A673 (cell line): ENCODE measurements at regions not wholly inside any gene's neighbourhood (a gene's known extent, or its start where the extent isn't known, plus 50 kb on each side); places are given as distances from the start of the nearest gene placed in this dataset.

Source experiments
- BruUV-seq: library from RNA; stranded (reverse); fragments of 400-500 nt; replicated peaks from 2 replicates; lab custom pipeline; 2021; lab: Mats Ljungman, UMichigan
- CTCF ChIA-PET: fragments of 300-600 bp; sonication (Branson Sonifier 250); formaldehyde crosslinking; loops from one replicate; lab custom pipeline; 2022; ENCODE audit warnings: antibody characterized with exemption; lab: Charles Lee
- POLR2A ChIA-PET: fragments of 300-600 bp; sonication (Branson Sonifier 250); formaldehyde crosslinking; loops from one replicate; lab custom pipeline; 2022; ENCODE audit warnings: antibody characterized with exemption; ENCODE audit not compliant: low non-redundant PET; lab: Charles Lee
- DNase-seq: peaks from one replicate; pipeline ENCODE4 v3.0.0-alpha.2; 2015; ENCODE audit warnings: low spot score
- H3K27ac ChIP-seq: fragments of 200-600 bp; sonication (generic); 2 replicates; pipeline ENCODE4 v1.5.1; 2016; ENCODE audit warnings: mixed run types, low read depth, mild to moderate bottlenecking, mixed read lengths, antibody characterized with exemption, low read length; ENCODE audit not compliant: poor library complexity, severe bottlenecking
- H3K27me3 ChIP-seq: fragments of 200-600 bp; sonication (generic); replicated peaks from 2 replicates; pipeline ENCODE4 v1.6.1; 2017; ENCODE audit warnings: mixed run types, low read depth, mild to moderate bottlenecking, mixed read lengths, antibody characterized with exemption, low read length; ENCODE audit not compliant: insufficient read depth, poor library complexity
- H3K36me3 ChIP-seq: fragments of 200-600 bp; sonication (generic); 2 replicates; pipeline ENCODE4 v1.6.1; 2016; ENCODE audit warnings: mixed run types, mild to moderate bottlenecking, mixed read lengths, antibody characterized with exemption, low read length; ENCODE audit not compliant: insufficient read depth, poor library complexity, severe bottlenecking
- H3K4me1 ChIP-seq: fragments of 200-600 bp; sonication (generic); 2 replicates; pipeline ENCODE4 v1.6.1; 2017; ENCODE audit warnings: mixed run types, mild to moderate bottlenecking, mixed read lengths, antibody characterized with exemption, low read length; ENCODE audit not compliant: insufficient read depth, poor library complexity, severe bottlenecking
- H3K4me3 ChIP-seq: fragments of 200-600 bp; sonication (generic); 2 replicates; pipeline ENCODE4 v1.5.1; 2016; ENCODE audit warnings: low read depth, mixed run types, mild to moderate bottlenecking, mixed read lengths, low read length; ENCODE audit not compliant: poor library complexity, severe bottlenecking
- H3K9me3 ChIP-seq: fragments of 200-600 bp; sonication (generic); 2 replicates; pipeline ENCODE4 v1.6.1; 2016; ENCODE audit warnings: mixed run types, low read depth, mild to moderate bottlenecking, mixed read lengths, antibody characterized with exemption, low read length; ENCODE audit not compliant: poor library complexity, severe bottlenecking
- EZH2 ChIP-seq: fragments of 200-600 bp; sonication (generic); IDR thresholded peaks from 2 replicates; pipeline ENCODE4 v1.6.1; 2017; ENCODE audit warnings: borderline replicate concordance, low read depth, mild to moderate bottlenecking, mixed read lengths, antibody characterized with exemption, low read length; ENCODE audit not compliant: poor library complexity, severe bottlenecking
- intact Hi-C: fragments of 100-400 bp; cut with micrococcal nuclease; formaldehyde crosslinking; loops from one replicate; pipeline ENCODE4 v1.10.0; 2022; ENCODE audit not compliant: unreplicated experiment
- TF ChIP-seq, protein P1 (sequence below): fragments of 300-800, 200-600 bp; sonication (generic); conservative IDR thresholded peaks from 2 replicates; pipeline ENCODE4 v1.5.1; 2017; ENCODE audit warnings: low read depth, mild to moderate bottlenecking, antibody characterized with exemption, low read length, moderate library complexity, mixed read lengths

- H3K4me1 ChIP-seq = no peaks in the 10 kb centered on the region
- DNase-seq = no peak
- ChIA-PET POLR2A (no interaction called here), CTCF (no interaction called here)
- peaks cover 12% of the 10 kb centered on the region for H3K27me3 ChIP-seq
- intact Hi-C loops = no loop called here
- H3K36me3 ChIP-seq = no peaks in the 10 kb centered on the region
- TF ChIP-seq EZH2 = no peak
- H3K4me3 ChIP-seq = no peak overlapping the region
- no TSS peak for BruUV-seq
- no peak overlapping the region for H3K27ac ChIP-seq
- peaks cover 15% of the 10 kb centered on the region for H3K9me3 ChIP-seq
These were observed 69.2 kb upstream of the ADRA2C start for GRCh38 chr4:3697033-3697432.

- no peaks in the 10 kb centered on the region for H3K9me3 ChIP-seq
- H3K4me1 ChIP-seq = no peaks in the 10 kb centered on the region
- BruUV-seq = no TSS peak
- intact Hi-C loops = no loop called here
- no peak overlapping the region for H3K4me3 ChIP-seq
- DNase-seq = no peak
- ChIA-PET POLR2A (no interaction called here), CTCF (no interaction called here)
- no peaks in the 10 kb centered on the region for H3K36me3 ChIP-seq
- TF ChIP-seq, protein P1, sequence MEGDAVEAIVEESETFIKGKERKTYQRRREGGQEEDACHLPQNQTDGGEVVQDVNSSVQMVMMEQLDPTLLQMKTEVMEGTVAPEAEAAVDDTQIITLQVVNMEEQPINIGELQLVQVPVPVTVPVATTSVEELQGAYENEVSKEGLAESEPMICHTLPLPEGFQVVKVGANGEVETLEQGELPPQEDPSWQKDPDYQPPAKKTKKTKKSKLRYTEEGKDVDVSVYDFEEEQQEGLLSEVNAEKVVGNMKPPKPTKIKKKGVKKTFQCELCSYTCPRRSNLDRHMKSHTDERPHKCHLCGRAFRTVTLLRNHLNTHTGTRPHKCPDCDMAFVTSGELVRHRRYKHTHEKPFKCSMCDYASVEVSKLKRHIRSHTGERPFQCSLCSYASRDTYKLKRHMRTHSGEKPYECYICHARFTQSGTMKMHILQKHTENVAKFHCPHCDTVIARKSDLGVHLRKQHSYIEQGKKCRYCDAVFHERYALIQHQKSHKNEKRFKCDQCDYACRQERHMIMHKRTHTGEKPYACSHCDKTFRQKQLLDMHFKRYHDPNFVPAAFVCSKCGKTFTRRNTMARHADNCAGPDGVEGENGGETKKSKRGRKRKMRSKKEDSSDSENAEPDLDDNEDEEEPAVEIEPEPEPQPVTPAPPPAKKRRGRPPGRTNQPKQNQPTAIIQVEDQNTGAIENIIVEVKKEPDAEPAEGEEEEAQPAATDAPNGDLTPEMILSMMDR = no peak
- TF ChIP-seq EZH2 = no peak
- peaks cover 12% of the 10 kb centered on the region for H3K27me3 ChIP-seq
- H3K27ac ChIP-seq = no peak overlapping the region
These were observed 75.5 kb upstream of the ADRA2C start for GRCh38 chr4:3690551-3691152.

GRCh38 chr4:3689576-3690550 is 76.3 kb upstream of the ADRA2C start:
- no TSS peak for BruUV-seq
- H3K4me1 ChIP-seq = no peaks in the 10 kb centered on the region
- no peak overlapping the region for H3K4me3 ChIP-seq
- no peaks in the 10 kb centered on the region for H3K36me3 ChIP-seq
- no peaks in the 10 kb centered on the region for H3K9me3 ChIP-seq
- no peak overlapping the region for H3K27ac ChIP-seq
- ChIA-PET CTCF (no interaction called here), POLR2A (no interaction called here)
- H3K27me3 ChIP-seq = peaks cover 7% of the 10 kb centered on the region
- intact Hi-C loops = no loop called here
- DNase-seq = no peak
- TF ChIP-seq, protein P1 = no peak
- TF ChIP-seq EZH2 = no peak
